ENCODE measurements at regions not wholly inside any gene's neighbourhood (a gene's known extent, or its start where the extent isn't known, plus 50 kb on each side); places are given as distances from the start of the nearest gene placed in this dataset.

DNA sequence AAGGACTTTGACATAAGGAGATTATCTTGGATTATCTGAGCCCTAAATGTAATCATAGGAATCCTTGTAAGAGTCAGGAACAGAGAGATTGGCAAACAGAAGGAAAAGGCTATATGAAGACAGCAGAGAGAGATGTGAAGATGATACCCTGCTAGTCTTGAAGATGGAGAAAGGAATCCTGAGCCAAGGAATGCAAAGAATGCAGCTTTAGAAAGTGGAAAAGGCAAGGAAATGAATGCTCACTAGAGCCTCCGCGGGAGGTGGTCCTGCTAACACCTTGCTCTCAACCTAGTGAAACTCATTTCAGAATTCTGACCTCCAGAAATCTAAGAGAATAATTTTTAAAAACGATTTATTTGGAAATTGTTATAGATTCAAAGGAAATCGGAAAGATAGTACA is 117.1 kb downstream of the TBXT start:
- TF ChIP-seq, protein P1, sequence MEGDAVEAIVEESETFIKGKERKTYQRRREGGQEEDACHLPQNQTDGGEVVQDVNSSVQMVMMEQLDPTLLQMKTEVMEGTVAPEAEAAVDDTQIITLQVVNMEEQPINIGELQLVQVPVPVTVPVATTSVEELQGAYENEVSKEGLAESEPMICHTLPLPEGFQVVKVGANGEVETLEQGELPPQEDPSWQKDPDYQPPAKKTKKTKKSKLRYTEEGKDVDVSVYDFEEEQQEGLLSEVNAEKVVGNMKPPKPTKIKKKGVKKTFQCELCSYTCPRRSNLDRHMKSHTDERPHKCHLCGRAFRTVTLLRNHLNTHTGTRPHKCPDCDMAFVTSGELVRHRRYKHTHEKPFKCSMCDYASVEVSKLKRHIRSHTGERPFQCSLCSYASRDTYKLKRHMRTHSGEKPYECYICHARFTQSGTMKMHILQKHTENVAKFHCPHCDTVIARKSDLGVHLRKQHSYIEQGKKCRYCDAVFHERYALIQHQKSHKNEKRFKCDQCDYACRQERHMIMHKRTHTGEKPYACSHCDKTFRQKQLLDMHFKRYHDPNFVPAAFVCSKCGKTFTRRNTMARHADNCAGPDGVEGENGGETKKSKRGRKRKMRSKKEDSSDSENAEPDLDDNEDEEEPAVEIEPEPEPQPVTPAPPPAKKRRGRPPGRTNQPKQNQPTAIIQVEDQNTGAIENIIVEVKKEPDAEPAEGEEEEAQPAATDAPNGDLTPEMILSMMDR (IDR thresholded peaks at IDR 0.05), result no peak
- no peak for TF ChIP-seq ZFX (IDR thresholded peaks at IDR 0.05; ENCODE audit: borderline replicate concordance)
